IPS DF 6.9 (cell line): ENCODE measurements at regions not wholly inside any gene's neighbourhood (a gene's known extent, or its start where the extent isn't known, plus 50 kb on each side); places are given as distances from the start of the nearest gene placed in this dataset.

Source experiments
- DNase-seq: peaks from one replicate; pipeline ENCODE4 v3.0.0-alpha.2; 2013; ENCODE audit warnings: low read depth, low spot score
- H3K27ac ChIP-seq: one replicate; pipeline ENCODE4 v1.5.1; 2013; ENCODE audit warnings: low read length, control low read depth
- H3K27me3 ChIP-seq: 2 replicates; pipeline ENCODE4 v1.6.1; 2013; ENCODE audit warnings: mild to moderate bottlenecking, low read length; ENCODE audit not compliant: control insufficient read depth, insufficient read depth
- H3K36me3 ChIP-seq: 2 replicates; pipeline ENCODE4 v1.6.1; 2013; ENCODE audit warnings: low read length; ENCODE audit not compliant: control insufficient read depth, insufficient read depth
- H3K4me1 ChIP-seq: 2 replicates; pipeline ENCODE4 v1.6.1; 2013; ENCODE audit warnings: low read length; ENCODE audit not compliant: control insufficient read depth, insufficient read depth
- H3K4me3 ChIP-seq: 2 replicates; pipeline ENCODE4 v1.5.1; 2013; ENCODE audit warnings: mild to moderate bottlenecking, low read length
- H3K9me3 ChIP-seq: 2 replicates; pipeline ENCODE4 v1.6.1; 2013; ENCODE audit warnings: low read length, inconsistent platforms; ENCODE audit not compliant: control insufficient read depth, insufficient read depth
- WGBS: extraction: QIAGEN DNeasy Blood & Tissue Kit; methylation state at CpG from one replicate; pipeline ENCODE4 v1.1.7; 2013; ENCODE audit warnings: mixed read lengths, missing lambda C conversion rate; ENCODE audit not compliant: insufficient read length, insufficient coverage; 5-methylcytosine and 5-hydroxymethylcytosine counted together

GRCh38 chr16:51821527-51821926, 670.5 kb upstream of the SALL1 start:
- Histone ChIP-seq H3K36me3 (no peaks in the 10 kb centered on the region), H3K27me3 (no peaks in the 10 kb centered on the region), H3K4me1 (no peaks in the 10 kb centered on the region), H3K4me3 (no peak overlapping the region), H3K9me3 (no peaks in the 10 kb centered on the region), H3K27ac (no peak overlapping the region)
- DNase-seq, result no peak
- no CpG with 5 or more reads among the region's 1 CpG for WGBS

DNA sequence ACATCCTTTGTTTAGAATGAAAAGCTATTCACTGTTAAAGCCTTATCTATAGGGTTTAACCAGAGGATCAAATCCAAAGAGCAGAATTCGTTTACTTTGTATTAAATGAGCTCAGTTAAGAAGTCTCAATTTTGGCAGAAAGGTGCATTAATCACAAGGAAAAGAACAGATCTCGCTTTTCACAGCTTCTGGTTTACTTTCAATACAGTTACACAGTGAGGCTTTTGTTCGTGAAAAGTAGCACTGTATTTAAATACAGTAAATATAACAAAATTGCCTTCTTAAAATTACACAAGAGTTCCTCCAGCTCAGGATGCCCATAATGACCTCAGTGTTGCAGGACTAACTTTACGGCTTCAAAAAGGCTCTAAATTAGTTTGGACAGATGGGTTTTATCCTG, 669.1 kb upstream of the SALL1 start:
- WGBS, result no CpG with 5 or more reads among the region's 4 CpGs

DNA sequence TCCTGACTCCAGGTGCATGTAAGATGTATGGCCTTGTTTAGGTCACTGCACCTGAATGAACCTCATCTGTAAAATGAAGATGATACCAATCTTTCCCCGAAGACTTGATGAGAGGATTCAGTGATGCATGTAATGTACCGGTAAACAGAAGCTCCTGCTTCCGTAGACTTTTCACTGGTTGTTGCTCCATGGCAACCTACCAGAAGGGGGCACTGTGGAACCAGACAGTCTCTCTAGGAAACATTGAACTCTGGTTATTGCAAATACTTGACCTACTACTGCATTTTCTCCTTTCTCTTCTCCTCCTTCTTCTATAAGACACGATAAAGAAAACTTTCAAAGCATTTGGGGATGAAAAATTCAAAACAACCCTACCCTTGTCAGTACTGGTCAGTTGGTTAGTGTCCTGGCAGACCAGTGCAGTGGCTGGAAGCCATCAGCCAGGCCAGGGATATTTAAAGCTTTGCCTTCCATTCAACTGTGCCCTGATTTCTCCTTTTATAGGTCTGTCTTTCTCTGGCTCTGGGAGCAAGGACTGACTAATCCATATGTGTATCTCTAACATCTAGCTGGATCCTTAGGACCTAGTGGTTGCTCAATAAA, 667.4 kb upstream of the SALL1 start:
- Histone ChIP-seq H3K27ac (no peak overlapping the region), H3K9me3 (no peaks in the 10 kb centered on the region), H3K27me3 (no peaks in the 10 kb centered on the region), H3K4me3 (no peak overlapping the region), H3K4me1 (no peaks in the 10 kb centered on the region), H3K36me3 (no peaks in the 10 kb centered on the region)
- peak; percentile 41 for DNase-seq
- no CpG with 5 or more reads among the region's 4 CpGs for WGBS

More for the DNA sequence above, 669.1 kb upstream of the SALL1 start:
- Histone ChIP-seq H3K27ac (no peak overlapping the region), H3K27me3 (no peaks in the 10 kb centered on the region), H3K4me3 (no peak overlapping the region), H3K36me3 (no peaks in the 10 kb centered on the region), H3K4me1 (no peaks in the 10 kb centered on the region), H3K9me3 (no peaks in the 10 kb centered on the region)
- no peak for DNase-seq

DNA sequence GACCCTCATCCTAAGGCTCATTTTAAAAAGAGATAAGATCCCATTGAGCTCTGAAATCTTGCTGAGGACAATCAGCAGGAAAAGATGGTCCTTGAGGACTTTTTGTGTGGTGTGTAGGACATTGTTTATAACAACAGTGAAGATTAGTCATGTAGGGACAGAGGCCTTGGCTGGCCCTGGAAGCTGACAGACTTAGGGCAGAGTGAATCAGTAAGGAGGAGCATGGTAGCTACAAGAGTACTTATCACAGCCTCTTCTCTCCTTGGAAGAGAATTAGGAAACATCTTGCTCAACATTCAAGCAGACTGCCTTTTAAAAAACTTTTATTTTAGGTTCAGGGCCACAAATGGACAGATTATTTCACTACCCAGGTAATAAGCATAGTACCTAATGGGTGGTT, 665.9 kb upstream of the SALL1 start:
- DNase-seq, result no peak

GRCh38 chr16:51815523-51815922, 664.5 kb upstream of the SALL1 start:
- no peaks in the 10 kb centered on the region for H3K4me1 ChIP-seq
- H3K4me3 ChIP-seq, result no peak overlapping the region
- WGBS, result no CpG with 5 or more reads among the region's 3 CpGs
- no peaks in the 10 kb centered on the region for H3K9me3 ChIP-seq
- no peak for DNase-seq
- no peak overlapping the region for H3K27ac ChIP-seq
- H3K36me3 ChIP-seq, result no peaks in the 10 kb centered on the region
- H3K27me3 ChIP-seq, result no peaks in the 10 kb centered on the region

More for the DNA sequence above, 665.9 kb upstream of the SALL1 start:
- H3K4me1 ChIP-seq, result no peaks in the 10 kb centered on the region
- no peaks in the 10 kb centered on the region for H3K27me3 ChIP-seq
- H3K36me3 ChIP-seq, result no peaks in the 10 kb centered on the region
- no peak overlapping the region for H3K4me3 ChIP-seq
- no peak overlapping the region for H3K27ac ChIP-seq
- H3K9me3 ChIP-seq, result no peaks in the 10 kb centered on the region

DNA sequence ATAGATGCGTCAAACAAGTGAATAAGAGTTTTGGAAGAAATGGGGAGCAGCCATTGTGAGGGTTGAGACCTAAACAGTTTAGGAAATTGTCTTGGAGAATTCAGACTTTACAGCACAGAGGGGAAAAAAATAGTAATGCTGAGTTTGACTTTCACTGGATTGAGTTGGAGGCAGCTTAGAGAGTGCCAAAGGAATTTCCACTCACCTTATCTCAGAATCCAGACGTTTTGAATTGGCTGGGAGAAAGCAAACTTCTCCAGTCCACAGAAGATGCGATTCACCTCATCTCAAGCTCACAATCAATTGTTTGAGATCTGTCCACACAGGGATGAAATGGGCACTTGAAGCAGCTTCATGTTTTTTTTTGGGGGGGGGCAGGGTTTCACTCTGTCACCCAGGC, 663.5 kb upstream of the SALL1 start:
- H3K27ac ChIP-seq, result no peak overlapping the region
- no peaks in the 10 kb centered on the region for H3K27me3 ChIP-seq
- DNase-seq, result no peak
- H3K36me3 ChIP-seq, result no peaks in the 10 kb centered on the region
- H3K9me3 ChIP-seq, result no peaks in the 10 kb centered on the region
- no peaks in the 10 kb centered on the region for H3K4me1 ChIP-seq
- no peak overlapping the region for H3K4me3 ChIP-seq
- no CpG with 5 or more reads among the region's 3 CpGs for WGBS

DNA sequence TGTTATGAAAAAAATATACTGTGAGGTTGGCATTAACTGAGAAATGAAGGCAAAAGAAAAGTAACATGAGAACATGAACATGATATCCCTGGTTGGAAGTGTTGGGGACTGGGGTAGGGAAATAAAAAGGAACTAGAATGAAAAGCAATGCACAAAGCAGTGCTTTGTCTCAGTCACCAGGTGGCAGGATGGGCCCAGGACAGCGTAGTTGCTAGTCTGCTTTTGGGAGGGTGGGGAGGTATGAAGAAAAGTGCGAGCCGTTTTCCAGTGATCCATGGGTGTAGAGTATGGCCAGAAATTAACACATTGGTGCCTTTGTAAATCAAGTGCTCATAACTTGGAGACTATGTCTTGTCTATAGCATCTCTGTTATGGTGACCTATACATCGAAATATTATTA, 662.5 kb upstream of the SALL1 start:
- Histone ChIP-seq H3K36me3 (no peaks in the 10 kb centered on the region), H3K27me3 (no peaks in the 10 kb centered on the region), H3K4me1 (no peaks in the 10 kb centered on the region), H3K9me3 (no peaks in the 10 kb centered on the region), H3K27ac (no peak overlapping the region), H3K4me3 (no peak overlapping the region)
- DNase-seq, result peak; percentile 35
- no CpG with 5 or more reads among the region's 4 CpGs for WGBS

DNA sequence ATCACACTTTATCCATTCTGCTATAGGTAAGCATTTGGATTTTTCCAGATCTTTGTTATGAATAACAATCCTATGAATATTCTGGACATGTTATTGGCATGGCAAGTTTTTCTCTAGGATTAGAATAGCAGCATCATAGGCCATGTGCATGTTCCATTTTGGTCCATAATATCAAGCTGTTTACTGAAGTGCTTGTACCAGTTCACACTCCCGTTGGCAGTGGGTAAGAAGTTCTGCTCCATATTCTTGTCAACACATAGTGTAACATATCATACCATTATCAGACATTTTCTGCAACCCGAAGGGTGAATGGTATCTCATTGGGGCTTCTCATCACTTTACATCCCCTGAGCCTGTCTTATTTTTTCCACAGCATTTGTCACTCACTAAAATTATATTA, 661.9 kb upstream of the SALL1 start:
- Histone ChIP-seq H3K27me3 (no peaks in the 10 kb centered on the region), H3K36me3 (no peaks in the 10 kb centered on the region), H3K4me1 (no peaks in the 10 kb centered on the region), H3K27ac (no peak overlapping the region), H3K4me3 (no peak overlapping the region), H3K9me3 (no peaks in the 10 kb centered on the region)
- no peak for DNase-seq
- WGBS, result no CpG with 5 or more reads among the region's 2 CpGs

DNA sequence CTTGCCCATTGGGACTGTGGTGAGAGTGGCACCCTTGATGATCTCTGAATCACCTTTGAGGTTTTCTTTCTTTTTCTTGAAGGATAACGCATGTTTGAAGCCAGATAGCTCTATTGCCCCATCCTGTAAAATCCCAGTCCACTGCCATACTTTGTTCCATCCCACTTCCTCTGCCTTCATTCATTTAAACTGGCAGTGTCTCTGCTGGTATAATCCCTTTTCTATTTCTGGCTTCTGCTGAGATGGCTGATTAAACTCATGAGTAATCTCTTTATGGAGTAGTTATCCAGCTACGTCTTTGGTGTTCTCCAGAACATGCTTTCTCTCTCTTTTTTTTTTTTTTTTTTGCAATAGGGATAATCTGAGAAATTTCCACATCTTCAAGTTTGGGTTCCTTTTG, 656.5 kb upstream of the SALL1 start:
- H3K27me3 ChIP-seq, result no peaks in the 10 kb centered on the region
- no peak overlapping the region for H3K27ac ChIP-seq
- no peaks in the 10 kb centered on the region for H3K4me1 ChIP-seq
- no CpG with 5 or more reads among the region's 2 CpGs for WGBS
- H3K9me3 ChIP-seq, result no peaks in the 10 kb centered on the region
- H3K36me3 ChIP-seq, result no peaks in the 10 kb centered on the region
- no peak for DNase-seq
- no peak overlapping the region for H3K4me3 ChIP-seq

- Histone ChIP-seq H3K27ac (no peak overlapping the region), H3K36me3 (no peaks in the 10 kb centered on the region), H3K4me3 (no peak overlapping the region), H3K4me1 (no peaks in the 10 kb centered on the region), H3K9me3 (no peaks in the 10 kb centered on the region), H3K27me3 (no peaks in the 10 kb centered on the region)
- DNase-seq, result no peak
Observed at GRCh38 chr16:51801635-51802034, 650.6 kb upstream of the SALL1 start.

DNA sequence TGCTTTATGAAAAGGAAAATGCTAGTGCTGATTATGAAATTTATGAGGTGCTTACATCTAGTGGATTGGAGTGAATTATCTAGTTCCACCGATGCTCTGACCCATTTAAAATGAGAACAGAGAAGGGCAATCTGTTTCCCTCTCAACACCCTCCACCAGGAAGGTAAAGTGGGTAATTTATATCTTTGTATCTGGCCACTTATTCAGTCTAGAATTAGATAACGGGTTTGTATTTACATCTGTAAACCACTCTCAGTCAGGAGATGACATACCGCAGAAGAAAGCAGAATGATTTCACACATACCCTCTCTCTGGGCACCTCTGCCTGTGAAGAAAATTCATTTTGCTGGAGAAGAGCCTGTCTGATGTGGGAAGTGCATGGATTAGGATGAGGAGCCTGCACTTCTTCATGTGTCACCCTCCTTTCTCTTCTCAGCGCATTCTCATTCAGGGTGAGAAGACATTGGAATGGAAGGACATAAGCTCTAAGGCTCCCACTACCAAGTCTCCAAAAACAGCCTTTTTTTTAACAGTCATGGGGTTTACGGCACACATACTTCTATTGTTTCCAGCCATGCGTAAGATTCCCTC, 646.7 kb upstream of the SALL1 start:
- Histone ChIP-seq H3K27me3 (no peaks in the 10 kb centered on the region), H3K9me3 (no peaks in the 10 kb centered on the region), H3K4me3 (no peak overlapping the region), H3K4me1 (no peaks in the 10 kb centered on the region), H3K36me3 (no peaks in the 10 kb centered on the region), H3K27ac (no peak overlapping the region)
- WGBS, result no CpG with 5 or more reads among the region's 6 CpGs
- DNase-seq, result no peak
